ENCODE measurements at regions not wholly inside any gene's neighbourhood (a gene's known extent, or its start where the extent isn't known, plus 50 kb on each side); places are given as distances from the start of the nearest gene placed in this dataset.

DNA sequence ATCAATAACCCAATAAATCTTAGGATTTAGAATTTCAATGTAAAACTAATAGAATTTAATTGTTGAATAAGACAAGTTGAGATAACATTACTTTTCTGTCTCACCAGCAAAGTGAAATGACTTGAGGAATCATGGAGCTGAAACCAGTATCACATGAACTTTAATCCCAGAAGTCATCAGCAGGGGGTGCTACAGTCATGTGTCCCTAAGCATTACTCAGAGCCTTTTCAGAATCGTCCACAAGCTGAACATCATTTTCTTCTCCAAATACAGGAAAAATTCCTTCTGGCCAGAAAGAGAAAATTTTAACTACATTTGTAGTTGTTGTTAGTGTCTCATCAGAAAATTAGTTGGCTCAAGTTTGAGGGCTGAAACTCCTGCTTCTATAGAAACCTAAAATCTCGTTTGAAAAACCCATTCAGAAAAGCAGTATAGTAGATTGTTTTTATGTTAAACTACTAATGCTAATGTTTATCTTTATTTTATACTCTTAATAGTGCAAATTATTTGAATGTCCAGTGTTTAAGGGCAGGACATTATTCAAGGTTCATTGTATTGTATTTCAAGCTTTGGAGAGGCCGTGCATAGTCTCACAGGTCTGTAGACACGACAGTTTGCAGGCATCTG lies 384.1 kb downstream of the PLOD2 start:
- H3K36me3 Mint-ChIP-seq (ENCODE audit: insufficient read depth, unreplicated experiment), result no peaks in the 10 kb centered on the region
- no peaks in the 10 kb centered on the region for H3K9me3 Mint-ChIP-seq (ENCODE audit: low read depth, unreplicated experiment)
- H3K4me3 Mint-ChIP-seq (ENCODE audit: low read depth, unreplicated experiment), result no peak overlapping the region
- H3K4me1 Mint-ChIP-seq (ENCODE audit: low read depth, unreplicated experiment), result no peaks in the 10 kb centered on the region
- no peak overlapping the region for H3K27ac Mint-ChIP-seq (ENCODE audit: unreplicated experiment)
- no TSS peak for BruUV-seq (replicated peaks)
- DNase-seq, result peak; percentile 84
- CTCF ChIA-PET, result interaction anchor here (0.6 to 2.7 kb wide), 14 partner anchors 9 to 1805 kb away, joined by 3 to 17 read pairs (median 3); no protein-coding TSS in a partner anchor
- no peaks in the 10 kb centered on the region for H3K27me3 Mint-ChIP-seq (ENCODE audit: unreplicated experiment)
- TF ChIP-seq, protein P1, sequence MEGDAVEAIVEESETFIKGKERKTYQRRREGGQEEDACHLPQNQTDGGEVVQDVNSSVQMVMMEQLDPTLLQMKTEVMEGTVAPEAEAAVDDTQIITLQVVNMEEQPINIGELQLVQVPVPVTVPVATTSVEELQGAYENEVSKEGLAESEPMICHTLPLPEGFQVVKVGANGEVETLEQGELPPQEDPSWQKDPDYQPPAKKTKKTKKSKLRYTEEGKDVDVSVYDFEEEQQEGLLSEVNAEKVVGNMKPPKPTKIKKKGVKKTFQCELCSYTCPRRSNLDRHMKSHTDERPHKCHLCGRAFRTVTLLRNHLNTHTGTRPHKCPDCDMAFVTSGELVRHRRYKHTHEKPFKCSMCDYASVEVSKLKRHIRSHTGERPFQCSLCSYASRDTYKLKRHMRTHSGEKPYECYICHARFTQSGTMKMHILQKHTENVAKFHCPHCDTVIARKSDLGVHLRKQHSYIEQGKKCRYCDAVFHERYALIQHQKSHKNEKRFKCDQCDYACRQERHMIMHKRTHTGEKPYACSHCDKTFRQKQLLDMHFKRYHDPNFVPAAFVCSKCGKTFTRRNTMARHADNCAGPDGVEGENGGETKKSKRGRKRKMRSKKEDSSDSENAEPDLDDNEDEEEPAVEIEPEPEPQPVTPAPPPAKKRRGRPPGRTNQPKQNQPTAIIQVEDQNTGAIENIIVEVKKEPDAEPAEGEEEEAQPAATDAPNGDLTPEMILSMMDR (IDR thresholded peaks at IDR 0.05; ENCODE audit: unreplicated experiment), result peak; percentile 83
- intact Hi-C loops (cut with micrococcal nuclease; ENCODE audit: unreplicated experiment), result loop anchor here (1.0 to 5.0 kb wide), 7 partner anchors 138 to 550 kb away; no protein-coding TSS in a partner anchor

DNA sequence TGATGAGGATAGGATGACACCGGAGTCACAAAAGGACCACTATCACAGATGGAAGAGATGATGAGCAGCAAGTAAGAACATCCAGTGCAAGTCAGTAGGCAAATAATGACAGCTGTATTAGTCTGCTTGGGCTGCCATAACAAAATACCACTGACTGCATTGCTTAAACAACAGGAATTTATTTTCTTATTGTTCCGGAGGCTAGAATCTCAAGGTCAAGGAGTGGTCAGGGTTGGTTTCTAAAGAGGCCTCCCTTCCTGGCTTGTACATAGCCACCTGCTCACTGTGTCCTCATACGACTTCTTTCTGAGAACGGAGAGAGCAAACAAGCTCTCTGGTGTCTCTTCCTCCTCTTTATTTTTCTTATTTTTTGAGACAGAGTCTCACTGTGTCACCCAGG lies 380.7 kb downstream of the PLOD2 start:
- Mint-ChIP-seq H3K27me3 (ENCODE audit: unreplicated experiment) (no peaks in the 10 kb centered on the region), H3K4me3 (ENCODE audit: low read depth, unreplicated experiment) (no peak overlapping the region), H3K4me1 (ENCODE audit: low read depth, unreplicated experiment) (no peaks in the 10 kb centered on the region), H3K27ac (ENCODE audit: unreplicated experiment) (no peak overlapping the region), H3K36me3 (ENCODE audit: insufficient read depth, unreplicated experiment) (no peaks in the 10 kb centered on the region), H3K9me3 (ENCODE audit: low read depth, unreplicated experiment) (no peaks in the 10 kb centered on the region)
- intact Hi-C loops (cut with micrococcal nuclease; ENCODE audit: unreplicated experiment), result no loop called here
- TF ChIP-seq, protein P1 (IDR thresholded peaks at IDR 0.05; ENCODE audit: unreplicated experiment), result no peak
- BruUV-seq (replicated peaks), result no TSS peak
- CTCF ChIA-PET, result interaction anchor here (1.4 kb wide), 1 partner anchor 14 kb away, joined by 3 read pairs; no protein-coding TSS in a partner anchor
- DNase-seq, result no peak

GRCh38 chr3:145785668-145786067 lies 375.3 kb downstream of the PLOD2 start:
- BruUV-seq (replicated peaks), result no TSS peak
- H3K4me3 Mint-ChIP-seq (ENCODE audit: low read depth, unreplicated experiment), result no peak overlapping the region
- intact Hi-C loops (cut with micrococcal nuclease; ENCODE audit: unreplicated experiment), result no loop called here
- peaks cover 5% of the 10 kb centered on the region for H3K4me1 Mint-ChIP-seq (ENCODE audit: low read depth, unreplicated experiment)
- CTCF ChIA-PET, result no interaction called here
- H3K36me3 Mint-ChIP-seq (ENCODE audit: insufficient read depth, unreplicated experiment), result no peaks in the 10 kb centered on the region
- H3K27ac Mint-ChIP-seq (ENCODE audit: unreplicated experiment), result no peak overlapping the region
- H3K27me3 Mint-ChIP-seq (ENCODE audit: unreplicated experiment), result no peaks in the 10 kb centered on the region
- H3K9me3 Mint-ChIP-seq (ENCODE audit: low read depth, unreplicated experiment), result no peaks in the 10 kb centered on the region
- no peak for DNase-seq
- TF ChIP-seq, protein P1 (IDR thresholded peaks at IDR 0.05; ENCODE audit: unreplicated experiment), result no peak

GRCh38 chr3:145798007-145798406 lies 363.0 kb downstream of the PLOD2 start:
- Mint-ChIP-seq H3K4me3 (ENCODE audit: low read depth, unreplicated experiment) (no peak overlapping the region), H3K27ac (ENCODE audit: unreplicated experiment) (no peak overlapping the region), H3K4me1 (ENCODE audit: low read depth, unreplicated experiment) (peaks cover 5% of the 10 kb centered on the region), H3K36me3 (ENCODE audit: insufficient read depth, unreplicated experiment) (no peaks in the 10 kb centered on the region), H3K27me3 (ENCODE audit: unreplicated experiment) (no peaks in the 10 kb centered on the region), H3K9me3 (ENCODE audit: low read depth, unreplicated experiment) (peaks cover 10% of the 10 kb centered on the region)
- TF ChIP-seq, protein P1 (IDR thresholded peaks at IDR 0.05; ENCODE audit: unreplicated experiment), result no peak
- CTCF ChIA-PET, result no interaction called here
- no TSS peak for BruUV-seq (replicated peaks)
- no peak for DNase-seq
- intact Hi-C loops (cut with micrococcal nuclease; ENCODE audit: unreplicated experiment), result no loop called here

All from Calu3 (cell line).